Urinary bladder (tissue), 3 donors: ENCODE measurements at regions not wholly inside any gene's neighbourhood (a gene's known extent, or its start where the extent isn't known, plus 50 kb on each side); places are given as distances from the start of the nearest gene placed in this dataset.
"Not testable (repeated sequence)": the region's sequence is repeated elsewhere in the genome, so short reads cannot be mapped to it uniquely, and the experiment has no call there.

ENCODE experiments used
- DNase-seq: peaks from one replicate; pipeline ENCODE4 v3.0.0-alpha.2; 2015; ENCODE audit errors: extremely low spot score
- H3K27ac ChIP-seq: one replicate; pipeline ENCODE4 v1.5.1; 2013; ENCODE audit warnings: low read depth, mild to moderate bottlenecking, moderate library complexity
- H3K36me3 ChIP-seq: one replicate; pipeline ENCODE4 v1.6.1; 2013; ENCODE audit warnings: mild to moderate bottlenecking, moderate library complexity; ENCODE audit not compliant: insufficient read depth
- H3K4me1 ChIP-seq: one replicate; pipeline ENCODE4 v1.6.1; 2013; ENCODE audit warnings: mild to moderate bottlenecking, moderate library complexity; ENCODE audit not compliant: insufficient read depth
- H3K4me3 ChIP-seq: one replicate; pipeline ENCODE4 v1.5.1; 2013; ENCODE audit warnings: low read depth, low read length
- WGBS: extraction: QIAGEN DNeasy Blood & Tissue Kit; methylation state at CpG from one replicate; pipeline ENCODE4 v1.1.7; 2013; 5-methylcytosine and 5-hydroxymethylcytosine counted together
- donor health status: healthy with polysubstance abuse.
- donor health status: healthy.

DNA sequence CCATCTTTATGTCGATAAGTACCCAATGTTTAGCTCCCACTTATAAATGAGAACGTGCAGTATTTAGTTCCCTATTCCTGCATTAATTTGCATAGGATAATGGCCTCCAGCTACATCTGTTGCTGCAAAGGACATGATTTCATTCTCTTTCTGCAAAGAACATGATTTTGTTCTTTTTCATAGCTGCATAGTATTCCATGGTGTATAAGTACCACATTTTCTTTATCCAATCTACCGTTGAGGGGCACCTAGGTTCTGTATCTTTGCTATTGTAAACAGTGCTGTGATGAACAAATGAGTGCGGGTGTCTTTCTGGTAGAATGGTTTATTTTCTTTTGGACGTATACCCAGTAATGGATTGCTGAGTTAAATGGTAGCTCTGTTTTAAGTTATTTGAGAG lies 63.0 kb downstream of the HLX start:
- Histone ChIP-seq H3K27ac (no peak overlapping the region), H3K4me1 (no peaks in the 10 kb centered on the region), H3K4me3 (no peak overlapping the region), H3K36me3 (no peaks in the 10 kb centered on the region)
- DNase-seq, result no peak
- WGBS, result 93% methylated on average over 5 of the region's 5 CpGs

DNA sequence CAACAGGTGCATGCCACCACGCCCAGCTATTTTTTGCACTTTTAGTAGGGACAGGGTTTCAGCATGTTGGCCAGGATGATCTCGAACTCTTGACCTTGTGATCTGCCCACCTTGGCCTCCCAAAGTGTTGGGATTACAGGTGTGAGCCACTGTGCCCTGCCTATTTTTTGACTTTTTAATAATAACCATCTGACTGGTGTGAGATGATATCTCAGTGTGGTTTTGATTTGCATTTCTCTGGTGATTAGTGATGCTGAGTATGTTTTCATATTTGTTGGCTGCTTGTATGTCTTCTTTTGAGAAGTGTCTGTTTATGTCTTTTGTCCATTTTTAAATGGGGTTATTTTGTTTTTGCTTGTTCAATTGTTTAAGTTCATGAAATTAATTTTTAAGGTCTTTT lies 63.7 kb downstream of the HLX start:
- H3K27ac ChIP-seq, H3K4me3 ChIP-seq, H3K36me3 ChIP-seq, DNase-seq, H3K4me1 ChIP-seq: not testable (repeated sequence)
- WGBS, result 94% methylated on average over 2 of the region's 2 CpGs

DNA sequence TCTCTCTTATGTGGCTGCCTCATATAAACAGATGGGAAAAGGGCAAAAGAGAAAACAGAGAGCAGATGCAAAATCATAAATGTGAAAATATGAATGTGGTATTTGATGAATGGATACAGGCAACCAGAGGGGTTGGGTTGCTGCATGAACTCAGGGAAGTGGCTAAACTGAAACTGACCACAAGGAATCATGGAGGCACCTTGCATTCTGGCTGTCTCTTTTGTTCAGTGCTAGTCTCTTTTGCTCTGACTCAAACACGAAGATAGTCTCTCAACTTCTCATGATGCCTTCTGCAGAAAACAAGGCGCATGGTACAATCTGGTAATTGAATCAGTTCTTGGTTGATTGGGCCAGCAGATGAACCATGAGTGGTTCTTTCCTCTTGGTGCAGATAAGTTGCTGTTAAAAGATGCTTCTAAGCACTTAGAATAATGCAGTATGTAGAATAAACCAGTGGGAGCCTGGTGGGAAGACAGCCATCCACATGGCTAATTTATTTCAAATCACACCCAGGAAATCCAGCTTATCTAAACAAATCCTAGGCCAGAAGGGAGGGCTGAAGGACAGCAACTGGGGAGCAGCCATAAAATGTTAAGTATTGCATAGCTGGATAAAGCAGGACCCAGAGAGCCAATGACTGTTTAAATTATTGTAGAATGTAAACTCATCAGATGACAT lies 64.2 kb downstream of the HLX start:
- no peaks in the 10 kb centered on the region for H3K4me1 ChIP-seq
- H3K4me3 ChIP-seq, result no peak overlapping the region
- no peaks in the 10 kb centered on the region for H3K36me3 ChIP-seq
- no peak for DNase-seq
- 48% methylated on average over 2 of the region's 2 CpGs for WGBS
- no peak overlapping the region for H3K27ac ChIP-seq

DNA sequence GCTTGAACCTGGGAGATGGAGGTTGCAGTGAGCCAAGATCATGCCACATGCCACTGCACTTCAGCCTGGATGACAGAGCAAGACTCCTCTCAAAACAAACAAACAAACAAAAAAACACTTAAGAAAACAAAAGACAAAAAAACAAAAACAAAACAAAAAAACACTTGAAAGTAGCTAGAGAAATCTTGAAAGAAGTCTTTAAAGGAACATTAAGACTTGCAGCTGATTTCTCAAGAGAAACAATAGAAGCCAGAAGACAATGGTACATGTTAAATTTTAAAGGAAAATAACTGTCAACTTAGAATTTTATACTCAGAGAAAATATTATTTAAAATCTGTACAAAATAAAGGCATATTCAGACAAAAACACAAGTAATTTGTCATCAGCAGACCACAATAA lies 71.3 kb downstream of the HLX start:
- H3K27ac ChIP-seq, result no peak overlapping the region
- DNase-seq, result no peak
- H3K4me3 ChIP-seq, result no peak overlapping the region
- H3K4me1 ChIP-seq, result no peaks in the 10 kb centered on the region
- no peaks in the 10 kb centered on the region for H3K36me3 ChIP-seq

DNA sequence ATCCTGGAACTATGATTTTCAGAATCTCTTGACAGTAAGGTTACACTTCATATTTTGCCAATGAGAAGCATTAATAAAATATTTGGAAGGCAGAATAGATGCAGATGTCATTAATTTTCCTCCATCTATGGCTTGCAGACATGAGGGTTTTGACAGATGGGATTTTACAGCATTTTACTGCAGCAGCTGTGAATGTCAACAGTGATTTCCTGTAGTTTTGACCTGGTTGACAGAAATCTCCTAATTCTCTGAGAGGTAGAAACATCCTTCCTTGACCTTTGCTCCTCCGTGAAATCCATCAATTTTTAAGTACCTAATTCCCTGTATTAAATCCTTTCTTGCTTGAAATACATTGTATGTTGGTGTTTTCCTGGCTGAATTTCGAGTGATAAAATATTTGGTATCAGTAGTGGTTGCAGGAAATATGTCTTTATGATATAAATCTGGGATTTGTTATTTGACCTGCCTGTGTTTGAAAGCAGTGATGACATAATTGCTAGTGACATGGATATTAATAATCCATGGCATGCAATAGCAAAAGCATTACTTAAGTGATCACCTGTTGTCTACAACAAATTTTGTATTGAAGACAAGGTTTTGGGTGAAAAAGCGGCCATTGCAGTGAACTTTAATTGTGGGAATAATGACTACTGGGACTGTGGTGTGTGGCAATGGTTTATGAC lies 73.9 kb downstream of the HLX start:
- Histone ChIP-seq H3K36me3 (no peaks in the 10 kb centered on the region), H3K4me3 (no peak overlapping the region), H3K4me1 (no peaks in the 10 kb centered on the region), H3K27ac (no peak overlapping the region)
- WGBS, result 33% methylated on average over 3 of the region's 3 CpGs
- no peak for DNase-seq

GRCh38 chr1:220954321-220955075 lies 75.3 kb downstream of the HLX start:
- Histone ChIP-seq H3K4me3 (no peak overlapping the region), H3K4me1 (no peaks in the 10 kb centered on the region), H3K27ac (no peak overlapping the region), H3K36me3 (no peaks in the 10 kb centered on the region)
- WGBS, result 84% methylated on average over 5 of the region's 5 CpGs
- DNase-seq, result no peak

DNA sequence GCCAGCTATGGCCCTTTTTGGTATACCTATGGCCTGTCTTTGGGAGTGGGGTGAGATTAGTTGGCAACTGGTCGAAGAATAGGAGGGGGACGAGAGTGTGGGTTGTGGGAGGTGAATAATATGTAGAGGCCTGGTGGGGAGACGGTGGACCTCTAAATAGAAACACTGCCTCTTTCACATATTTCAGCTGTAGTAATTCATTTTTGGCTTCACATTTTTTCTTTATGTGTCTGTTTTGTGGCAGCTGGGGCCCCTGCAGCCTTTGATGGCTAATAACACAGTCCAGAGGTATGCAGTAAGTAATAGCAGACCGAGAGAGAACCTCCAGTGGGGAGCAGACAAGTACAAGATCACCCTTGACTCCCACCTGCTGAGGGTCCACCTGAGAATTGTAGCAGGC lies 75.9 kb downstream of the HLX start:
- Histone ChIP-seq H3K4me1 (no peaks in the 10 kb centered on the region), H3K36me3 (no peaks in the 10 kb centered on the region), H3K4me3 (no peak overlapping the region), H3K27ac (no peak overlapping the region)
- WGBS, result 86% methylated on average over 4 of the region's 4 CpGs
- DNase-seq, result no peak

GRCh38 chr1:220956501-220957232 lies 77.4 kb downstream of the HLX start:
- Histone ChIP-seq H3K36me3 (no peaks in the 10 kb centered on the region), H3K4me3 (no peak overlapping the region), H3K27ac (no peak overlapping the region), H3K4me1 (no peaks in the 10 kb centered on the region)
- DNase-seq, result no peak
- 53% methylated on average over 2 of the region's 2 CpGs for WGBS

DNA sequence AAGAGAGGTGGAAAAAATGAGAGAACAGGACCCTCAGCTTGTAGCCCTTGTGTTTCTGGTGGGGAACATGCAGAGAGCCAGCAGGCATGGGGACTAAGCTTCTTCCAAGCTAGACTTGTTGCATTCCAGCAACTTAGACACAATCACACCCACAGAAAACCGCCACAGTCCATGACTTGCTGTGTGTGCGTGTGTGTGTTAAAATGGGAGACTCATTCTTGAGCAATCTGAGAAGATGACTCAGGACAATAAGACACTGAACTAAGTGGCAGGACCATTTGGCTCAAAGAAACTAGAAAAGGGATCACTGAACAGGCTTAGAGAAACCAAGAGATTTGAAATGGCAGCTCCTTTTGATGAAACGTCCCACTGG lies 78.0 kb downstream of the HLX start:
- 75% methylated on average over 3 of the region's 3 CpGs for WGBS
- no peak overlapping the region for H3K27ac ChIP-seq
- no peak overlapping the region for H3K4me3 ChIP-seq
- H3K4me1 ChIP-seq, result no peaks in the 10 kb centered on the region
- H3K36me3 ChIP-seq, result no peaks in the 10 kb centered on the region
- DNase-seq, result no peak

DNA sequence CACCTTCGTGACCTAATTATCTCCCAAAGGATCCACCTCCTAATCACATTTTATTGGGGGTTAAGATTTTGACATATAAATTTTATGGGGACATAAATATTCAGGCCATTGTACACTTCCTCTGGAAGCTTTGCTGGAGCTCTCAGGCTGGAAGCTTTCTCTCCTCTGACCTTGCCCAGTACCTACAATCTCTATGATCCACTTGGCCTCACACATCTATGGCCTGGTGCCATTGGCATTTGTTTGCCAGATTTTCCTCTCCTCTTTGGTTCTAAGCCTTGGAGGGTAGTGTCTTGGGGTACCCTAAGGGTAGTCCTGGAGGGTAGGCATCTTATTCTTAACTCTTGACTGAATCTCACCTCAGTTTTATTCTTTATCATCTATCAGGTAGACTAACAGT lies 79.0 kb downstream of the HLX start:
- DNase-seq, result no peak
- no peak overlapping the region for H3K4me3 ChIP-seq
- WGBS, result 87% methylated on average over 1 of the region's 1 CpG
- no peaks in the 10 kb centered on the region for H3K4me1 ChIP-seq
- H3K27ac ChIP-seq, result no peak overlapping the region
- H3K36me3 ChIP-seq, result no peaks in the 10 kb centered on the region

- Histone ChIP-seq H3K4me3 (no peak overlapping the region), H3K4me1 (no peaks in the 10 kb centered on the region), H3K27ac (no peak overlapping the region), H3K36me3 (no peaks in the 10 kb centered on the region)
- DNase-seq, result no peak
- WGBS, result 75% methylated on average over 1 of the region's 1 CpG
Observed at GRCh38 chr1:220962031-220962751, 82.9 kb downstream of the HLX start.

- 73% methylated on average over 3 of the region's 3 CpGs for WGBS
- no peak overlapping the region for H3K4me3 ChIP-seq
- H3K27ac ChIP-seq, result no peak overlapping the region
- no peaks in the 10 kb centered on the region for H3K4me1 ChIP-seq
- no peak for DNase-seq
- H3K36me3 ChIP-seq, result no peaks in the 10 kb centered on the region
Observed at GRCh38 chr1:220966041-220966440, 86.8 kb downstream of the HLX start.

GRCh38 chr1:220966473-220966872 lies 87.2 kb downstream of the HLX start:
- Histone ChIP-seq H3K4me3 (no peak overlapping the region), H3K27ac (no peak overlapping the region), H3K36me3 (no peaks in the 10 kb centered on the region), H3K4me1 (no peaks in the 10 kb centered on the region)
- no peak for DNase-seq
